ENCODE measurements at regions not wholly inside any gene's neighbourhood (a gene's known extent, or its start where the extent isn't known, plus 50 kb on each side); places are given as distances from the start of the nearest gene placed in this dataset.

DNA sequence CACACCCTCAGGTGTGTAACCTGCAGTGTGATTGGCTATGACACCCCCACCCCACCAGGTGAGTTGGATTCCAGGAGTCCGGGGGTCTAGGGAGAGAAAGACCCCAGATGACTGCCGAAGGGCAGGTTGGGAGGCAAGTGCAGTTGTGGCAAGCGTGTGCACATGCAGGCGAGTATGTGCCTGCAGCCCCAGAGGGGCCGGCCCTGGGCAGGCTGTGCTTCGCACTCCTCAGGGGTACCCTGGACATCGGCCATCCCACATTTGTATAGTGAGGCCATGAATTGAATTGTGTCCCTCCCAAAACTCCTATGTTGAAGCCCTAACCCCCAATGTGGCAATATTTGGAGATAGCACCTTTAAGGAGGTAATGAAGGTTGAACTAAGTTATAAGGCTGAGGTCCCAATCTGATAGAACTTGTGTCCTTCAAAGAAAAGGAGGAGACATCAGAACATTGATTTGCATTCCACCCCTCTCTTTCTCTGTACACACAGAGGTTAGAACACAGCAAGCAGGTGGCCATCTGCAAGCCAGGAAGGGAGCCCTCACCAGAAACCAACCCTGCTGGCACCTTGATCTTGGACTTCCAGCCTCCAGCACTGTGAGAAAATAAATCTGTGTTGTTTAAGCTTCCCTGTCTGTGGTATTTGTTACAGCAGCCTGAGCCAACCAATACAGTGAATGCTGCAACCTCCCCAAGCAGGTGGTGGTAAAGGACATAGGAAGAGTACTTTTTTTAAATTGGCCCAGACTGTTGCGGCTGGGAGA, 241.8 kb downstream of the TFCP2L1 start:
- no peak for TF ChIP-seq SUZ12 (IDR thresholded peaks at IDR 0.05; ENCODE audit: extremely low read depth, insufficient read depth, insufficient read length)
- TF ChIP-seq ZNF274 (IDR thresholded peaks at IDR 0.05; ENCODE audit: low read depth, low read length) = no peak
